GM19351 (cell line): ENCODE measurements at regions not wholly inside any gene's neighbourhood (a gene's known extent, or its start where the extent isn't known, plus 50 kb on each side); places are given as distances from the start of the nearest gene placed in this dataset.
"Not testable (repeated sequence)": the region's sequence is repeated elsewhere in the genome, so short reads cannot be mapped to it uniquely, and the experiment has no call there.

Source experiments
- ATAC-seq: cut with Tn5 transposase; IDR thresholded peaks from one replicate; pipeline ENCODE4 v1.9.1; 2021; ENCODE audit warnings: mild to moderate bottlenecking, moderate library complexity; ENCODE audit not compliant: unreplicated experiment

DNA sequence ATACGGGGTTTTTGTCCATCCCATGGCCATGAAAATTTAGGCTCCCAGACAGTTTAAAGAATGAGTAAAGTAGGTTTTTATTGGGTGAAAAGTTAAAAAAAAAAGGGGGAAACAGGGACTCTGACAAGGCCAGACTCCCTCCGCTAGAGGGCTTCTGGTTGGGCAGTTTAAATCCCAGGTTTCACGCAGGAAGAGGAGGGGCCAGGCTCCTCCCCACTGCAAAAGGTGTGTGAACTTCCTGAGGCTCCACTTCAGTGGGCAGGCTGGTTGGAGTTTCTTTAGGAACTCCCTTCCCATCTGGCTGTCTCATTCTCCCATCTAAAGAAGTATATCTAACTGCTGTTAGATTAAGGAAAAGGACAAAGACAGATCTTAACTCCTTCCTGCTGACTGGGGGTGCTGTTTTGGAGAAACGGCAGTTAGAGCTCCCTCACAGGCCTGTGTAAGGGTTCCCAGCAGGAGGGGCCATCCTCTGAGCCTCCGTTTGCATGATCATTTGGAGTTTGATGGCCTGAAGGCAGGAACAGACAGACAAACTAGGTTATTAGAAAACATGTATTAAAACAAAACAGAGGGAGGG is 1160.7 kb downstream of the CNTNAP5 start:
- no peak for ATAC-seq

DNA sequence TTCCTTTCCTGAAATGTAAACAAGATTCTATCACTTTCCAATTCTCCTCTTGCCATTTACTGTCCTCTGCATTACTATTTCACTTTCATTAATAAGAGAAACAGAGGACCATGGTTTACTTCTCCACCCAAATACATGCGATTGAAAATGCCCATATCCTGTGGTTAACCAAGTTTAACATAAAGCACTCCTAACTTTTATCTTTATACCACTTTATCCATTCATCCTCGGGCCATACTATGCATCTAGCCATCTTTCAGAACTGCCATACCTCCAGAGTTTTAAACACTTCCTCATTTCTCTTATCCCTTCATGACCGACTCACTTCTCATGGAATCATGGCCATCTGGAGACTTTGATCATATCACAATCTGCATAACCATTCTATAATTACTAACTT is 1182.3 kb downstream of the CNTNAP5 start:
- no peak for ATAC-seq

DNA sequence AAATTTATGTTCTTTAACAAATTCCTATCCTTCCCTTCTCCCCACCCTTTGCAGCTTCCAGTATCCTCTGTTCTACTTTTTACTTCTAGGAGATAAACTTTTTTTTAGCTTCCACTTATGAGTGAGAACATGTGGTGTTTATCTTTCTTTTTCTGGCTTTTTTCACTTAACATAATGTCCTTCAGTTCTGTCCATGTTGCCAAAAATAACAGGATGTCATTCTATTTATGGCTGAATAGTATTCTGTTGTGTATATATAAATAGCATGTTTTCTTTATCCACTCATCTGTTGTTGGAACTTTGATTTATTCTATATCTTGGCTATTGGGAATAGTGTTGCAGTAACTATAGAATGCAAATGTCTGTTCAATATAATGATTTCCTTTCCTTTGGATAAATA is 1191.2 kb downstream of the CNTNAP5 start:
- no peak for ATAC-seq

DNA sequence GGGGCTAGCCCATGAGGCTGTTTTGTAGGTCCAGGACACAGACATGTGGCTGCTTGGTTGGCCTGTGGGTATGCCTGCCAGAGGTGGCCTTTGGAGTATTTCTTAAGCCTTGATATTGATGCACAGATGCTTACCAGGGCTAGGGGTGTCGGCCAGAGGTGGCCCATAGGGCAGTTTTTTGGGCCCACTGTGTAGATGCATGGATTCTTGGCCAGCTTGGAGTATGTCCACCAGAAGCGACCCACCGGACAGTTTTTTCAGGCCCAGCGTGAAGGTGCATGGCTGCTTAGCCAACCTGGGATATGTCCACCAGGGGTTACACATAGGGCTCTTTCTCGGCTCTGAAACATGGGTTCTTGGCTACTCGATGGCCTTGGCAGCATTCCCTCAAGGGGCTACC is 1199.1 kb downstream of the CNTNAP5 start:
- ATAC-seq, result no peak

DNA sequence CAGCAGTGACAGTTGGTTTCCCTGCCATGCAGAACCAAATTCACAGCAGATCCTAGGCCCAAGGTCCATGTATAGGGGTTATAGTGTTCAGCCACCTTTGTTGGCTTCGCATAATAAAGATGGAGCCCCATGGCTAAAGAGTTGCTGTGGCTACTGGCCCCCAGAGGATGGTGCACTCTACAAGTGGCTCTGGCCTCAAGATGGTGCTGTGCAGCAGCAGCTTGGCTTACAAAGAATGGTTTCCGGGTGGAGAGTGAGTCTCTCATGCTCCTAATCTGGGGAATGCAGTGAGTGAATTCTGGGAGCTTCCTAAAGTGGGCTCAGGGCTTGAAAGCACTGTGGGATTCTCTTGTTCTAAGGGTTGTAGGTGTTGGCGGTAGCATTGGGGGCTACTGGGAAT is 1199.7 kb downstream of the CNTNAP5 start:
- ATAC-seq, result no peak

DNA sequence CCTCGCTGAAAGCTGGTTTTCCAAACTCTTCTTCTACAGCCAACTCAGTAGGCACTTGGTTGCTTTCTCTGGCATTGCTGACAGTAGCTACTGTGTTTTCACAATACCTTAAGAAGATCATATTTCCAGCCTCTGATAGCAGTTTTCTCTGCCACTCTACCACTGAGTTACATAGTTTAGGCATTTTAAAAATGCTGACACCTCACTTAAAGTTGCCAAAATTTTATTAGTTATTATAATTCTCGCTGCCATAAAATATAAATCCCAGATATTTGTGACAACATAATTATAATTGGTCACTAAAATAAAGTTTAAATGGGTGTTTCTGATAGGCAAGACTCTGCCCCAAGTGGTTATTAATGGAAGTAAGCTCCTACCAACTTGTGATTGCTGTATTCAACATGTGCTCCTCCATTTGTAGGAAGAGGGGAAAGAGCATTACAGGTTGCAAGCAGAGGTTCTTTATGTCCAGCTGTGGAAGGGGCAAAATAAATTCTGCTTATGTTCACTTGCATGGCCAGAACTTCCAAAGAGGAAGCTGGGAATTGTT is 1202.8 kb downstream of the CNTNAP5 start:
- ATAC-seq, result no peak

DNA sequence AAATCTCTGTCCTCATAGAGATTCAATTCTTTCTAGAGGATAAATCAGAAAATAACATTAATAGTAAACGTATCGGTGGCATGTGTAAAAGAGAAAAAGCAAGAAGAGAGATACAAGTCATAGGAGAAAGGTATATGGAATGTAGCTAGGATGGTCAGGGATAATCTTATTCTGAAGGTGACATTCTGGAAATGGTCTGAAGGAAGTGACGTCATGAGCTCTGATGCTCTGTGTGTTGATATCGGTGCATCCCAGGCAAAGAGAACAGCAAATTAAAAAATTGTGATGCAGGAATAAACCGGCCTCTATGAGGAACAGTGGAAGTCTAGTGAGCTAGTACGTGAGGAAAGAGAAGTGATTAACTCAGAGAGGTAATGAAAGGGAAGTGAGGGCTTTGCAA is 1215.8 kb downstream of the CNTNAP5 start:
- ATAC-seq, result no peak

DNA sequence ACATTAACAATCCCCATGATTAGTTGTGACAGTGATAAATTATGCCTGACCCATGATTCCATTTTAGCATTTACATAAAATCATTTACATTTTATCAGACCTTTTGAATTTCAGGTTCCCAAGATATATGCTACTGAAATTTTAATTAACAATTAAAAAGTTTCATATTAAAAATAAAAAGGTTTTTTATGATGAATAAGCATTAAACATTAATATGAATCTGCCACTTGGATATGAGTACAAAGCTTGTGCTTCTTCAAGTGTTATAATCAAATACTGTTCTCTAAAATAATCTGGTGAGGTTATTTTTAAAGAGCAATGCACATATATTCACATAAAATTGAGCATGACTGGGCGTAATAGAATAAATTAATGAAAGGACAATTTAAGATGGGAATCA is 1218.0 kb downstream of the CNTNAP5 start:
- no peak for ATAC-seq

DNA sequence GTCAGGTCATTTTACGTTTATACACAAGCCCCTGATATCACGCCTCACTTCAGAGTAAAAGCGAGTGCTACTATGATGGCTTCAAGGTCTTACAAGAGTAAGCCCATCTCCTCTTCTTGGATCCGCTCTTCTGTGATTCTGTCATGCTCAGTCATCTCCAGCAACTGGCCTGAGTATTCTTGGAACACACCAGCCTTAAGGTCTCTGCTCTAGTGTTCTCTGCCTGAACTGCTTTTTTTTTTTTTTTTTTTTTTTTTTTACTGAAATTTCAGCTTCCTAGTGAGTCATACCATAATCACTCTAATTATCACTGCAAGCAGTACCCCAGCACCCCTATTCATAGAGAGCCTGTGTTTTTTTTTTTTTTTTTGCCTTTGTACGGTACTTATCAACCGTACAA is 1228.9 kb downstream of the CNTNAP5 start:
- ATAC-seq, result no peak

DNA sequence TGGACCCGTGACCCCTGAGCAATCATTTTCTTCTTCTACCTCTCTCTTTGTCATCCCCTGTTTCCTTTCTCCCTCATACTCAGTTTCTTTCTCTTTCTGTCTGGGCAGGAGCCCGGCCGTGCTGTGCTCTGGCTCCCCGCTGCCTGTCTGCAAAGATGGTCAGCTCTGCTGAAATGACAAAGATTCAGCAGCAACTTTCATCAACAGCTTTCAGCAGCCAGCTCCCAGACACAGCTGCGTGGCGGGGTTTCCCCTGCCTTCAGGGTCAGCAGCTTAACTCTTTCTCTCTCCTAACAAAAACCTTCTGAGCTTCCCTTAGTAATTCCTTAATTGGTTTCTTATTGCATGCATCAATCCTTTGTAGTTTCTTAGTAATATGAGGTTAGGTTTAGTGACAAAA is 1234.4 kb downstream of the CNTNAP5 start:
- ATAC-seq, result no peak

DNA sequence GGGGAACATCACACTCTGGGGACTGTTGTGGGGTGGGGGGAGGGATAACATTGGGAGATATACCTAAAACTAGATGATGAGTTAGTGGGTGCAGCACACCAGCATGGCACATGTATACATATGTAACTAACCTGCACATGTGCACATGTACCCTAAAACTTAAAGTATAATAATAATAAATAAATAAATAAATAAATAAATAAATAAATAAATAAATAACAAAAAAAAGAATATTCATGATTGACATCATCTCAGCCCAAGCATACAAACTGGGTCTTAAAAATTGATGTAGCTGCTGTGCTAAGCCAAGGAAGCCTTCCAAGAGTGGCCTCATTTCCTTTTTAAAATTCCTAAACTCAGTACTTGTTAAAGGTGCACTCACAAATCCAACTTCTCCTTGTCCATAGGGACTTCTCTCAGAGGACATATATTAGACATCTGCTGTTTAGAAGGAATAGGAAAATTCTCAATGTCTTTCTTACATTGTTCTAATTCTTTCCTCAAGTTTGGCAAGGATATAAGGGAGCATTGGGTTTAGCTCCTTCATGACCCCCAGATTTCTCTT is 1235.4 kb downstream of the CNTNAP5 start:
- ATAC-seq, result not testable (repeated sequence)

DNA sequence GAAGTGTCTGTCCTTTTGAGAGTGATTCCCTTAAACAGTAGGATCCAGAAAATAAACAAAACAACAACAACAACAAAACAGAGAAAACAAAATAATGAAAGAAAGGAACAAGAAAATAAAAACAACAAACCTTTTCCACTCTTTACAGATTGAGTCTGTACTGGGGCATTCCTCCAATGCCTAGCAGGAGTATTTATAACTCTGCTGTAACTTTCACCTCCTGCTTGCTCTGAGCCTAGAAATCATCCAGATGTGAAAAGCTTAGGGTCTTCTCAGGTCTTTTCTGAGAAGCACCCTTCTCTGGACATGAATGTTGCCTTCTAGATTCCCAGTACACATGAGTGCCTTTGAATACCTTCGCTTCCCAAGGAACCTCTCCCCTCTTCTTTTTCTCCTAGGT is 1239.4 kb downstream of the CNTNAP5 start:
- no peak for ATAC-seq

DNA sequence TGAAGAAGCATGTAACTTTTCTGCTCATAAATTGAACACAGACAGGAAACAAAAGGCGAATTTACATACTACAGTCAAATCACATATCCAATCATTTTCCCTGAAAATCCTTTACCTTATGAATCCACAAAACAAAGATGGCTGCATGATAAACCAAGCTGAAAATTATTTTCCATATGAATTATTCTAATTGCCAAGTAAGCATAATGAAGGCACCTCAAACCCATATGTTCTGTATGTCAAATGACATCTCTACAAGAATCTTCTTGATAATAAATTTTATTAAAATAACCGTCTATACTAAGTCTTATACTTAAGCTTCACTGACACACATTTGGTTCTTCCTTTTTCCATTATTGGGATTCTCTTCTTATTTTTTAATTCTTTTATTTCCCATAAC is 1242.6 kb downstream of the CNTNAP5 start:
- ATAC-seq, result no peak

DNA sequence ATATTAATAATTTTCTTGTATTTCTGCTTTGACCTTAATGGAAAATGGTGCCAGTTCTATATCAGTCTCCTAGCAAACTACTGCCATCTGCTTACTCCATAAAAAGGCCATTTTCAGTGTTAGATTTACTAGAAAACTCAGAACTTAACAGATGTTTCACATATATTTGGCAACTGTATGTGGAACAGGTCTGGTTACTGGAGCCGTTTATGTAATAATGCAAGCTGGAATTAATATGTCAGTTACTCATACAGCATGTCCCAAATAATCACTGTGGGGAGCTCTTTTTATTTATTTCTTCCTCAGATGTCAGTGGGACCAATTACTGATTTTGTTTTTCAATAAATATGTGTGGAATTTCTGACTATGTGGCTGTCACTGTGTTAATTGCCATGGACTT is 1247.6 kb downstream of the CNTNAP5 start:
- no peak for ATAC-seq

DNA sequence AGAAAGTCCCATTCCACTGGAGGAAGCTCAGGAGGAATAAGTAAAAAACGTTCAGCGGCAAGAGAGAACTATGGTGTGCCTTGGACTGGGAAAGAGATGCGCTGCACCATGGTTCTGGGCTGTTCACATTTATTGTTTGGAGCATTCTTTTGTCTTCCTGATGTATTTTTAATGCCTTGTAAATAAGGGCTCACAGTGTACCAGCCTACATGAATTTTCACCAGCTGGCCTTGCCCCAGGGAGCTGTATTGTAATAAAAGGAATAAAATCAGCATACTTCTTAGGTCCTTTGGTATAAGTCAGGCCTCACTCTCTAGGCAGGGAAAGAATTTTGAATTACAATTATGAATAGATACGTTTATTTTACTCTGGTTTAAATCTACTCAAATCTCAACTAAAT is 1249.6 kb downstream of the CNTNAP5 start:
- ATAC-seq, result no peak

DNA sequence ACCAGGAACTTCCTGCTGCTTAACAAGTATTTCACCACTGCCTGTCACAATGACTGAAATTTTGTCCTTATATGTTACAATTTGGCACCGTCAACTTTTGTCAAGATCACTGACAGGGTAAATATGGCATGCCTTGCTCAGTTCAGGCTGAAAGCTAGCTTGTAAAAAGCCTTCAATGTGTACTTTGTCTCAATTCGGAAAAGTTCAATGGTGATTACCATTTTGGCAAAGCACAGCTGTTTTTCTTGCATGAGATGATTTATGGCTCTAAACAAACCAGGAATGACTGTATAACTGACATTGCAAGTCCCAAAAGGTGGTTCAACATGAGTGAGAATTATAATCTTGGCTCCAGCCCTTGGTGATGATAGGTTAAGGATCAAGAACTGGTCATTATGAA is 1255.2 kb downstream of the CNTNAP5 start:
- no peak for ATAC-seq

DNA sequence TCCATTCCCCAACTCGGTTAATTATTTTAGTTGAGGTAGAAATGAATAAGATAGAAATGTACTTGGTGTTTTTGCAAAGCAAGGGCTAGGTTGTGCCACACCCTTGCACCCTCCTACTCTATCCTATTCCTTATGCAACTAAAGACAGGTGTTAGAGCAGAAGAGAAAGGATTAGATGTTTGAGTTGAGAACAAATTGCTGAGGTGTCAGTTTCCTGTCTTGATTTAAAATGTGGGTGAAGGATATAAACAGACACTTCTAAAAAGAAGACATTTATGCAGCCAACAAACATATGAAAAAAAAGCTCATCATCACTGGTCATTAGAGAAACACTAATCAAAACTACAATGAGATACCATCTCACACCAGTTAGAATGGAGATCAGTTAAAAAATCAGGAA is 1256.2 kb downstream of the CNTNAP5 start:
- no peak for ATAC-seq

DNA sequence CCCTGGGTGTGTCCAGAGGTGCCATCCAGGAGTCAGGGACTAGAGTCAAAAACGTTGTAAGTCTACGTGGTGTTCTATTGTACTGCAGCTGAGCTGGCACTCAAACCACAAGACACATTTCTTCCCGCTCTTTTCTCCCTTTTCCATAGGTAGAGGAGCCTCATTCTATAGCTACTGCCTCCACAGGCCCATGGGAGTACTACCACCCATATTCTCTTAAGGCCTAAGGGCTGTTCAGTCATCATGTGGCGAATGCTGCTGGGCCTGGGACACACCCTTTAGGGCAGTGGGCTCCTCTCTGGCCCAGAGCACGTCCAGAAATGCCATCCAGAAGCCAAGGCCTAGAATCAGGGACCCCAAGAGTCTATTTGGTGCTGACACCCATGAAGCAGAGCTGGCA is 1271.7 kb downstream of the CNTNAP5 start:
- no peak for ATAC-seq

DNA sequence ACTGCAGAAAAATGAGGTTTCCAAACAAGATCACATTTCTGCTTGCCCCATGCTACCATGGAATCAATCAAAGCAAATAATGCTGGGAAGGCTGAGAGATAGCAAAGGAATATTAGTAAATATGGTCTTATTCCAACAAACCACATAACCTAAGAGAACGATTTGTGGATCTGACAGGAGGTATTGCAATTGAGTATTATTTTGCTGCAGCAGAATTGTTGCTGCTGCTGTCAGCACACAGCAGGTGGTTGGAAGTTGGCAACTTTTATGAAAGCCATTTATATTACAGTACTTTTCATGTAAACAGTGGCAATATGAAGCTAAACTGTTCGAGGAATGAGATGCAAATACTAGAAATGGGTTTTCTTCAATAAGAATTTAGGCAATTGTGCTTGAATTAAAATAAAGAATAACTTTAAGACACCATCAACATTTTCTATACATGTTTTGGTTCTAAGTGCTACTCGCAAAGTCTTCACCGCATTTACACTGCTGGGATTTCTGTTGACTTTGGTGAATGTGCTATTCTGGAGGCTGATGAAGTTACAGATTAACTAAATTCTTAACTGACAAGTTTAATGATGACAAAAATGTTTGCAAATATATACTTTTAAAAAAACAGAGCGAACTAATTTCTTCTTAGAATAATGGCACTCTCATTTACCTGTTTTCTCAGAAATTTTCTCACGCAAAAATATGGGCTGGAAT is 1285.7 kb downstream of the CNTNAP5 start:
- no peak for ATAC-seq

DNA sequence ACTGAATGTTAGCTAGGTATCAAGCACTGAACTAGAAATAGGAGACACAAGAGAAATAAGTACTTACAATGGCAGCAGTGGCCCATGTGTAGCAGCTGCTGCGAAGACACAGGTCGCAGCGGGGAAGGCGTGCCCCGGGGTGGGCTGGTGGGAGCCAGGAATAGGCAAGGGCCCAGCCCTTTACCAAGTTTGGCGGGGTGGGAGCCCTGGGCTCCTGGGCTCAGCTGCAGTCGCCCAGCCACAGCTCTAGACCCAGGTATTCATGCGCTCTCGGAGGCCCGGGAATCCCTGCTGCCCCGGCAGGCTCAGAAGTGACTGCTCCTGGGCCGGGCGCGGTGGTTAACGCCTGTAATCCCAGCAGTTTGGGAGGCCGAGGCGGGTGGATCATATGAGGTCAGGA is 1287.3 kb downstream of the CNTNAP5 start:
- no peak for ATAC-seq

DNA sequence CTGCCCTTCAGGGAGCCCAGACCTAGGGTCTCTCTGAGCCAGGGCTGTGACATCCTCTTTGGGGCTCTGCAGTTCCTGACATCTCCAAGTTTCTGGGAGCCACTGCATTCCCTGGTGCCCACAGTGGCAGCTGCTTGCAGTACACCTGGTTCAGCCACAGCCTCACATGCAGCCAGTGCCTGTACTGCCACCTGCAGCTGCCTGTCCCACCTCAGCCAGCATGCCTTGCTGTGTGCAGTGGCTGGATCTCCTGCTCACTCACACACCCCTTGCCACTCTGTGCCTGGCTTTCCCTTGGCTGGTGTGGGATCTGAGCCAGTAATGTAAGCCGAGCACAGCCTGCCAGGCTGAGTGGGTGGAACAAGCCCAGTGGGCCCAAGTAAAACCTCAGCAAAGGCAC is 1288.7 kb downstream of the CNTNAP5 start:
- no peak for ATAC-seq

DNA sequence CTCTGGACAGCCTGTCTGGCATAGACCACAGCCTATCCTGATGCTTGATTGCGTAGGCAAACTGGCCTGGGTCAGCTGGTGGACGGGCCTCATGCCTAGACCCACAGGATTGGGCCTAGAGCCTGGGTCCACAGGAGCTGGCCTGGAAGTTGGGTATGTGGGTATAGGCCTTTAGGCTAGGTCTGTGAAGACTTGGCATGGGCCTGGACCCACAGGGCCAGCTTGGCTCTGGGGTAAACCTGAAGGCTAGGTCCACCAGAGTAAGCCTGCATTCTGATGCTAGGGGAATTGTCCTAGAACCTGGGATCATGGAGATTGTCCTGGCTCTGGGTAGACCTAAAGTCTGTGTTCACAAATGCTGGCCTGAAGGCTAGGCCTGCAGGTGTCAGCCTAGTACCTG is 1293.7 kb downstream of the CNTNAP5 start:
- no peak for ATAC-seq
